ENCODE measurements at regions not wholly inside any gene's neighbourhood (a gene's known extent, or its start where the extent isn't known, plus 50 kb on each side); places are given as distances from the start of the nearest gene placed in this dataset.
"Not testable (repeated sequence)": the region's sequence is repeated elsewhere in the genome, so short reads cannot be mapped to it uniquely, and the experiment has no call there.

DNA sequence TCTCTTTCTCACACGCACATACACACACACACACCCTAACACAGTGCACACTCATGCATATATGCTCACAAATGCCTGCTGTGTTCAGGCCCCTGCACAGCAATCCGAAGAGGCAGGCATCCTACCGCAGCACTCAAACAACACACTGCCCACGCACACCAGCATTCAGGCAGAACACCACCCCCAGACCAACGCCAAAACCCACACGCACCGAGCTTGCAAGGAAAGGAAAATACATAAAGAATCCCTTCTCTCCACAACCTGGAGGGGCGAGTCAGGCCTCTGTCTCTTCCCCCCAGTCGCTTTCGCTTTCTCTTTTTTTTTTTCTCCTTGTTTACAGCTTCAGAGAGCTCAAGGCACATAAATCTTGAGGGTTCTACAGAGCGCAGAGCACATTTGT, 968.4 kb upstream of the DEFB115 start:
- TF ChIP-seq, protein P1, sequence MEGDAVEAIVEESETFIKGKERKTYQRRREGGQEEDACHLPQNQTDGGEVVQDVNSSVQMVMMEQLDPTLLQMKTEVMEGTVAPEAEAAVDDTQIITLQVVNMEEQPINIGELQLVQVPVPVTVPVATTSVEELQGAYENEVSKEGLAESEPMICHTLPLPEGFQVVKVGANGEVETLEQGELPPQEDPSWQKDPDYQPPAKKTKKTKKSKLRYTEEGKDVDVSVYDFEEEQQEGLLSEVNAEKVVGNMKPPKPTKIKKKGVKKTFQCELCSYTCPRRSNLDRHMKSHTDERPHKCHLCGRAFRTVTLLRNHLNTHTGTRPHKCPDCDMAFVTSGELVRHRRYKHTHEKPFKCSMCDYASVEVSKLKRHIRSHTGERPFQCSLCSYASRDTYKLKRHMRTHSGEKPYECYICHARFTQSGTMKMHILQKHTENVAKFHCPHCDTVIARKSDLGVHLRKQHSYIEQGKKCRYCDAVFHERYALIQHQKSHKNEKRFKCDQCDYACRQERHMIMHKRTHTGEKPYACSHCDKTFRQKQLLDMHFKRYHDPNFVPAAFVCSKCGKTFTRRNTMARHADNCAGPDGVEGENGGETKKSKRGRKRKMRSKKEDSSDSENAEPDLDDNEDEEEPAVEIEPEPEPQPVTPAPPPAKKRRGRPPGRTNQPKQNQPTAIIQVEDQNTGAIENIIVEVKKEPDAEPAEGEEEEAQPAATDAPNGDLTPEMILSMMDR (IDR thresholded peaks at IDR 0.05): not testable (repeated sequence)
- not testable (repeated sequence) for TF ChIP-seq POLR2A (IDR thresholded peaks at IDR 0.05)

All from breast epithelium (tissue), 3 donors.